ENCODE measurements at regions not wholly inside any gene's neighbourhood (a gene's known extent, or its start where the extent isn't known, plus 50 kb on each side); places are given as distances from the start of the nearest gene placed in this dataset.

- Histone ChIP-seq H3K9me3 (ENCODE audit: low read depth) (no peaks in the 10 kb centered on the region), H2AFZ (no peak overlapping the region), H3K36me3 (ENCODE audit: low read depth) (no peaks in the 10 kb centered on the region), H3K9ac (no peak overlapping the region), H3K4me2 (ENCODE audit: unreplicated experiment) (no peak overlapping the region), H3K27me3 (replicated peaks; ENCODE audit: insufficient read depth) (no peaks in the 10 kb centered on the region), H3K9me2 (ENCODE audit: insufficient read depth) (no peaks in the 10 kb centered on the region), H3K27ac (no peak overlapping the region), H3F3A (ENCODE audit: insufficient read depth) (no peaks in the 10 kb centered on the region), H3K4me1 (ENCODE audit: insufficient read depth) (no peaks in the 10 kb centered on the region), H4K20me1 (ENCODE audit: insufficient read depth) (no peaks in the 10 kb centered on the region), H3K79me2 (ENCODE audit: insufficient read depth) (no peaks in the 10 kb centered on the region), H3K4me3 (no peak overlapping the region)
- no peak for DNase-seq
- in situ Hi-C loops (cut with MboI) = no loop called here
- 43% methylated on average over 1 of the region's 1 CpG for WGBS, 2 experiments (ENCODE audit: low coverage in 1 of 2, low lambda C conversion rate in 2 of 2, missing lambda C conversion rate in 2 of 2)
- no peak for TF ChIP-seq EZH2phosphoT487 (IDR thresholded peaks at IDR 0.05; ENCODE audit: insufficient read depth, low read depth)
Observed at GRCh38 chr4:71867598-71867997, 83.7 kb upstream of the GC start.

DNA sequence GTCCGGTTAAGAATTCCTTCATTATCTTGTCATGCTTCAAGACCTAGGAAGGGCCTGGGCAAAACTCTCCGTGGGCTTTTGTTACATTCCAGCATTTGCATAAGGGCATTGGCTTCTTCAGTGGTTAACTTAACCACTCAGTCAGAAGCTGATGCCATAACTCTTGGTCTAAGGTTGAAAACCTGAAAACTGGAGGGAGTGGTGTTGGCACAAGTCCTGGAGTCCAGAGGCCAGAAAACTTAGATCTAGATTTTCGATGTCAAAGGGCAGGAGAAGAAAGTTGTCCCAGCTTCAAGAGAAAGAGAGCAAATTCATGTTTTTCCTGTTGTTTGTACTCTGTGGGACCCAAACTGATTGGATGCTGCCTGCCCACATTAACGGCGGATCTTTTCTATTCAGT, 86.6 kb upstream of the GC start:
- 50 to 54% methylated on average over 5 of the region's 5 CpGs for WGBS, 2 experiments (ENCODE audit: low coverage in 1 of 2, low lambda C conversion rate in 2 of 2, missing lambda C conversion rate in 2 of 2)
- no peak for TF ChIP-seq EZH2phosphoT487 (IDR thresholded peaks at IDR 0.05; ENCODE audit: insufficient read depth, low read depth)
- TF ChIP-seq EZH2 (IDR thresholded peaks at IDR 0.05; ENCODE audit: insufficient read depth, poor library complexity, severe bottlenecking) = no peak

DNA sequence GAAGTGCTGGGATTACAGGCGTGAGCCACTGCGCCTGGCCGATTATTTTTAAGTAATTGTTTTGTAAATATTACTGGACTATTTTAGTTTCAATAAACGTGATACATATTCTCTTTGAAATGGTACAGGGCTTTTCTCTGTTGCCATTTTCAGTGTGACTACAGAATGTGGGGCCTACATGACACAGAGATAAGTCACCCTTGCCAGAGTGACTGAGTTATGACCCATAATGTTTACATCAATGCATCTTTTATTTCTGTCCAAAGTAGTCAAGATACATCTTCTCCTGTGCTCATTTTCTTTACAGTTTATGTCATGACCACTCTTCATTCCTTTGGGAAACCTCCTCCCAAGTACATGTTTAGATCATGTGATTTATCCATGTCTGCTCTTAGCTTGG, 88.3 kb upstream of the GC start:
- Histone ChIP-seq H3F3A (ENCODE audit: insufficient read depth) (no peaks in the 10 kb centered on the region), H3K4me2 (ENCODE audit: unreplicated experiment) (no peak overlapping the region), H3K9me3 (ENCODE audit: low read depth) (no peaks in the 10 kb centered on the region), H3K79me2 (ENCODE audit: insufficient read depth) (no peaks in the 10 kb centered on the region), H3K9ac (no peak overlapping the region), H3K27me3 (replicated peaks; ENCODE audit: insufficient read depth) (no peaks in the 10 kb centered on the region), H4K20me1 (ENCODE audit: insufficient read depth) (no peaks in the 10 kb centered on the region), H3K27ac (no peak overlapping the region), H3K4me3 (no peak overlapping the region), H3K9me2 (ENCODE audit: insufficient read depth) (no peaks in the 10 kb centered on the region), H3K4me1 (ENCODE audit: insufficient read depth) (no peaks in the 10 kb centered on the region), H3K36me3 (ENCODE audit: low read depth) (no peaks in the 10 kb centered on the region), H2AFZ (no peak overlapping the region)
- 75 to 76% methylated on average over 4 of the region's 4 CpGs for WGBS, 2 experiments (ENCODE audit: low coverage in 1 of 2, low lambda C conversion rate in 2 of 2, missing lambda C conversion rate in 2 of 2)
- TF ChIP-seq EZH2 (IDR thresholded peaks at IDR 0.05; ENCODE audit: insufficient read depth, poor library complexity, severe bottlenecking) = no peak
- no peak for TF ChIP-seq EZH2phosphoT487 (IDR thresholded peaks at IDR 0.05; ENCODE audit: insufficient read depth, low read depth)
- in situ Hi-C loops (cut with MboI) = no loop called here
- DNase-seq = no peak

More for the DNA sequence above, 86.6 kb upstream of the GC start:
- H3K4me2 ChIP-seq (ENCODE audit: unreplicated experiment) = no peak overlapping the region
- H4K20me1 ChIP-seq (ENCODE audit: insufficient read depth) = no peaks in the 10 kb centered on the region
- H3K9ac ChIP-seq = no peak overlapping the region
- no peaks in the 10 kb centered on the region for H3F3A ChIP-seq (ENCODE audit: insufficient read depth)
- H2AFZ ChIP-seq = no peak overlapping the region
- no peaks in the 10 kb centered on the region for H3K9me2 ChIP-seq (ENCODE audit: insufficient read depth)
- H3K27me3 ChIP-seq (replicated peaks; ENCODE audit: insufficient read depth) = no peaks in the 10 kb centered on the region
- H3K4me1 ChIP-seq (ENCODE audit: insufficient read depth) = no peaks in the 10 kb centered on the region
- no peak overlapping the region for H3K4me3 ChIP-seq
- no peak overlapping the region for H3K27ac ChIP-seq
- no peaks in the 10 kb centered on the region for H3K36me3 ChIP-seq (ENCODE audit: low read depth)
- no peaks in the 10 kb centered on the region for H3K79me2 ChIP-seq (ENCODE audit: insufficient read depth)
- in situ Hi-C loops (cut with MboI) = no loop called here
- DNase-seq = no peak
- H3K9me3 ChIP-seq (ENCODE audit: low read depth) = no peaks in the 10 kb centered on the region

GRCh38 chr4:71872767-71873415, 89.0 kb upstream of the GC start:
- H3K36me3 ChIP-seq (ENCODE audit: low read depth) = no peaks in the 10 kb centered on the region
- no peaks in the 10 kb centered on the region for H3K9me3 ChIP-seq (ENCODE audit: low read depth)
- no peaks in the 10 kb centered on the region for H4K20me1 ChIP-seq (ENCODE audit: insufficient read depth)
- no peak for DNase-seq
- WGBS, 2 experiments (ENCODE audit: low coverage in 1 of 2, low lambda C conversion rate in 2 of 2, missing lambda C conversion rate in 2 of 2) = 23 to 24% methylated on average over 4 of the region's 4 CpGs
- H3K4me2 ChIP-seq (ENCODE audit: unreplicated experiment) = no peak overlapping the region
- H3K9me2 ChIP-seq (ENCODE audit: insufficient read depth) = no peaks in the 10 kb centered on the region
- H3K27ac ChIP-seq = no peak overlapping the region
- TF ChIP-seq EZH2phosphoT487 (IDR thresholded peaks at IDR 0.05; ENCODE audit: insufficient read depth, low read depth) = no peak
- H2AFZ ChIP-seq = no peak overlapping the region
- H3K27me3 ChIP-seq (replicated peaks; ENCODE audit: insufficient read depth) = no peaks in the 10 kb centered on the region
- H3K9ac ChIP-seq = no peak overlapping the region
- H3F3A ChIP-seq (ENCODE audit: insufficient read depth) = no peaks in the 10 kb centered on the region
- no peaks in the 10 kb centered on the region for H3K4me1 ChIP-seq (ENCODE audit: insufficient read depth)
- in situ Hi-C loops (cut with MboI) = no loop called here
- H3K79me2 ChIP-seq (ENCODE audit: insufficient read depth) = no peaks in the 10 kb centered on the region
- H3K4me3 ChIP-seq = no peak overlapping the region

DNA sequence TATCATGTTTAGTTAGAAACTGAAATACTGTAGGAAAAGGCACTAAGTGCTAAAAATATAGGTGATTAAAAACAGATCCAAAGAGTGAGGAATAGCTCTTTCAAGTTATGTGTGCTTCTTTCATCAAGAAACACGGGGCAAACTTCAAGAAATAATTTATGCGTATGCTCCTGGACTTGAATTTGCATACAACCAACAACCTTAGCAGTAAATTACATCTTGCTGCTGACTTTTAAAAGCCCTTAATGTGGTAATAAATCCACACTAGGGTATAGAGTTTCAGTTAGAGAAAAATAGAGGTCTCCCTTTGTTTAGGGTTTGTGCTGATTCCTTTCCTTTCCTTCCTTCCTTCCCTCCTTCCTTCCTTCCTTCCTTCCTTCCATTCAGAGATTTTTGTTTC, 94.5 kb upstream of the GC start:
- no peaks in the 10 kb centered on the region for H3K27me3 ChIP-seq (replicated peaks; ENCODE audit: insufficient read depth)
- no peak overlapping the region for H3K4me2 ChIP-seq (ENCODE audit: unreplicated experiment)
- in situ Hi-C loops (cut with MboI) = no loop called here
- no peaks in the 10 kb centered on the region for H3K9me2 ChIP-seq (ENCODE audit: insufficient read depth)
- H3K79me2 ChIP-seq (ENCODE audit: insufficient read depth) = no peaks in the 10 kb centered on the region
- DNase-seq = no peak
- no peak overlapping the region for H3K9ac ChIP-seq
- TF ChIP-seq EZH2 (IDR thresholded peaks at IDR 0.05; ENCODE audit: insufficient read depth, poor library complexity, severe bottlenecking) (no peak), EZH2phosphoT487 (IDR thresholded peaks at IDR 0.05; ENCODE audit: insufficient read depth, low read depth) (no peak)
- WGBS, 2 experiments (ENCODE audit: low coverage in 1 of 2, low lambda C conversion rate in 2 of 2, missing lambda C conversion rate in 2 of 2) = 43 to 45% methylated on average over 2 of the region's 2 CpGs
- H3K27ac ChIP-seq = no peak overlapping the region
- H4K20me1 ChIP-seq (ENCODE audit: insufficient read depth) = no peaks in the 10 kb centered on the region
- no peak overlapping the region for H3K4me3 ChIP-seq
- no peaks in the 10 kb centered on the region for H3K36me3 ChIP-seq (ENCODE audit: low read depth)
- H2AFZ ChIP-seq = no peak overlapping the region
- no peaks in the 10 kb centered on the region for H3K9me3 ChIP-seq (ENCODE audit: low read depth)
- no peaks in the 10 kb centered on the region for H3F3A ChIP-seq (ENCODE audit: insufficient read depth)
- H3K4me1 ChIP-seq (ENCODE audit: insufficient read depth) = no peaks in the 10 kb centered on the region
